Hypothalamus (tissue), 51 donors: ENCODE measurements at regions not wholly inside any gene's neighbourhood (a gene's known extent, or its start where the extent isn't known, plus 50 kb on each side); places are given as distances from the start of the nearest gene placed in this dataset.
"Not testable (repeated sequence)": the region's sequence is repeated elsewhere in the genome, so short reads cannot be mapped to it uniquely, and the experiment has no call there.

Experiments used
- DNase-seq, 51 donors: peaks; one replicate each; lab custom pipeline; 2025; lab: John Stamatoyannopoulos, UW

DNA sequence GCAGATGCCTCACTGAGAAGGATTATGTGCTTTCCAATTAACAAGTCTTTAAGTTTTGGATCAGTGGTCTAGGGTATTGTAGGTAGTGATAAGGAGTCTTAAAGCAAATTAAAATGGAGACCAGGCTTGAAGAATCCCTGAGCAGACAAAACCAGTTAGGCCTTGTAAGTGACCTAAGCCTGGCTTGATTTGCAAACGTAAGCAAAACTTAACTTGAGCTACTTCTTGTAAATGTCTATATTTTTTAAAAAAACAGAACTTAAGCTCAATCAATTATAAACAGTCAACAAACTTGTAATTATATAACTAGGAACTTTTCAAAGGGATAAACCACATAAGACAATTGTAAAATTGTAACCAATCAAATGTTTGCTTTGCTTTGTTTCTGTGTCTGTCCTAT, 72.7 kb upstream of the NALF2 start:
- DNase-seq: no peak

DNA sequence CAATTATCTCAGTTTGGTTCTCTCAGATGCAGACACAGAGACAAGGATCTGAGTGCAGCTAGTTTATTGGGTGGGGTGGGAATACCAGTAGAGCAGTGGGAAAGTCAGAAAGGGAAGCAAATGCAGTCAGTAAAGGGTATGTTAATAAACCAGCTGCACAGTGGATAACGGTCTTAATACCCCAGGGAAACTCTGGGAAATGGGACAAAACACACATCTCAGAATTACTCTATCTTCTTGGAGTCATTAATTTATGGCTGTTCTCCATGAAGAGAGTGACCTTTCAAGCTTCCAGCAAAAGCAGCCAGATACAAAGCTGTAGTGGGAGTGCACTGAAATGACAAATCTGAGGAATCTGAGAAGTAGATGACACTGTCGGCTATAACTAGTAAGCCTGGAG, 73.3 kb upstream of the NALF2 start:
- DNase-seq: no peak

DNA sequence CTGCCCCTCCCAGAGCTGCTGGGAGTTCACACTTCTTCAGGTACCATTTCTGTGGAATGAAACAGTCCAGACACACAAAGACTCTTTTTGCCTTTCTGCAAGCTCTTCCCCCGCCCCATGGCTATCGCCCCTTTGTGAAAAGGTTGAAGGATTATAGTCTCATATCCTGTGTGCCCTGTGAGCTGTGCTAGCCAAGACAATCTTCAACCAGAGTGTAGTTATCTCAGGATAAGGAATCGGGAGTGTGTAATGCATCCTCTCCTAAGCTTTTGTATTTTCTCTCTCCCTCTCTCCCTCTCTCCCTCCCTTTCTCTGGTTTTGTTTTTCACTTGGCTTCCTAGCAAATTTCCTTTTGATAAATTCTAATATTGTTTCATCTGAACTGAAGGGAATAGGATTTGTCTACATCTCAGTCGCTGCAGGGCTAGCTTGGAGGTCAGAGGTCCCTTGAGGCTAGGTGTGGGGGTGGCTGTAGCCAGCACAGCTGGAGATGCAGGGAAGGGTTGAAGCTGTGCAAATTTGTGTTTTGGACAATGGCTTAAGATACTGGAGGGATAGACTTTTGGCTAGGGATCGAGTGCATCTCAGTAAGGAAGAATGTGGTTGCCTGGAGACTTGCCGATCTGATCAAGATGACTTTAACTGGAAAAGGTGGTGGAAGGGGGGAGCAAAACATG, 74.6 kb upstream of the NALF2 start:
- no peak for DNase-seq

DNA sequence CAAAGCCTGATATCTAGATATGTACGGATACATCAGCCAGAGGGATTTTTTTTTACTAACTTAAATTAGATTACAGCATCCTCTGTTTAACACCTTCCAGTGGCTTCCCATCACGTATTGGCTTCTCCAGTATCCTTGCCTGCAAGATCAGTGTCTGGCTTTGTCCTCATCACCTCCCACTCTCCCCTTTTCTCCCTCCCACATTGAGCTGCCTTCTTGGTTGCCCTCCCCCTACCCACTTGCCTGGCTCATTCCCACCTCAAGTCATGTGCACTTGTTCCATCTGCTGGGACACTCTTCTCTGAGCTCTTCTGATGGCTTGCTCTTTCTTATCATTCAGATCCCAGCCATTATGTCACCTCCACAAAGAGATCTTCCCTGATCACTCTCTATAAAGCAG, 75.9 kb upstream of the NALF2 start:
- no peak for DNase-seq

GRCh38 chrX:69424910-69425309, 79.2 kb upstream of the NALF2 start:
- no peak for DNase-seq

DNA sequence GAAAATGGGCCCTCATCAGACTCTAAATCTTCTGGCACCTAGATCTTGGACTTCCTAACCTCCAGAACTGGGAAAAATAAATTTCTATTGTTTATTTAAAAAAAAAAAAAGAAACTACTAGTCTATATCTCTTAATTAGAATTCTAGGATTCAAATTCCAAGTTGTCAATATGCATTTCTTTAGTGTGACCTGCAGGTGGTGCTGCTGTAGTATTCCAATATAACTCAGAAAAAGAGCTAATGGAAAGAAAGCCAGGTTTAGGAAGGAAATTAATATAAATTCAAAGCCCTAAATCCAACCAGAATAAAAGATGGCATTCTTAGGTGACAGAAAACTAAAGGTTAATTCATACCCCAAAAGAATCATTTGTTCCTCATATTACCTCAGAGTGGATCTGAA, 80.0 kb upstream of the NALF2 start:
- DNase-seq: no peak

DNA sequence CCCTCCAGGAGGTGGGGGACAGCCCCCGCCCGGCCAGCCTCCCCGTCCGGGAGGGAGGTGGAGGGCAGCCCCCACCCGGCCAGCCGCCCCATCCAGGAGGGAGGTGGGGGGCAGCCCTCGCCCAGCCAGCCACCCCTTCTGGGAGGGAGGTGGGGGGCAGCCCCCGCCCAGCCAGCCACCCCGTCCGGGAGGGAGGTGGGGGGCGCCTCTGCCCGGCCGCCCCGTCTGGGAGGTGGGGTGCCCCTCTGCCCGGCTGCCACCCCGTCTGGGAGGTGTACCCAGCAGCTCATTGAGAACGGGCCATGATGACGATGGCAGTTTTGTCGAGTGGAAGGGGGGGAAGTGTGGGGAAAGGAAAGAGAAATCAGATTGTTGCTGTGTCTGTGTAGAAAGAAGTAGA, 81.9 kb upstream of the NALF2 start:
- not testable (repeated sequence) for DNase-seq

DNA sequence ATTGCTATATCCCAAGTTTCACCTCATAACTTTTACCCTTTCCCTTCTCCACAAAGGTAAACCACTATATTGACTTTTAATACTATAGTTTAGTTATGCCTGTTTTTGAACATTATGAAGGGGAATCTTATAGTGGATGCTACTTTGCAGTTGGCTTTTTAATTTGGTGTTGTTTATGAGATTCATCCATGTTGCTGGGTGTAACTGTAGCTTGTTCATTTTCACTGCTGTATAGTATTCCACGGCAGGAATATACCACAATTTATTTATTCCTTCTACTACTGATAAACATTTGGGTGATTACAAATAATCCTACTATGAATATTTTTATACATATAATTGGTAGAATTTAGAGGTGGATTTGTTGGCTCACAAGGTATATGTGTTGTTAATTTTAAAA, 88.4 kb upstream of the NALF2 start:
- DNase-seq: no peak

DNA sequence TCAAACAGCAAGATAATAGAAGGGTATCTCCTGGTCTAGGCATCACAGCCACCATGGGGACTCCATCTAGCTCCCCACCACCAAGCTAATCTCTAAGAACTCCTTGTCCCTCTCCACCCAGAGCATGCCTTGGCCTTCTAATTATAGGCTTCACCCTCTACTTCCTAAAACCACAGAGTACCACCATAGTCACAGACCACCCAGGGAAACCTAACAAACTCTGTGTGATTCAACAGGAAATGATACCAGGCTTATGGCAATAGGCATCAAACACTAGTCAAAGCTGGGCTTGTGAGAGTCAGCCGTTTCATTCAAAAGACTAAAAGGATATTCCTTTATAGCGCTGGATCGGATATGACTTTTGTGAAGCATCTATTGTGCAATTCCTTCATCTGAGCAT, 91.5 kb upstream of the NALF2 start:
- no peak for DNase-seq

- no peak for DNase-seq
Measured at GRCh38 chrX:69398881-69399280, 105.2 kb upstream of the NALF2 start.

DNA sequence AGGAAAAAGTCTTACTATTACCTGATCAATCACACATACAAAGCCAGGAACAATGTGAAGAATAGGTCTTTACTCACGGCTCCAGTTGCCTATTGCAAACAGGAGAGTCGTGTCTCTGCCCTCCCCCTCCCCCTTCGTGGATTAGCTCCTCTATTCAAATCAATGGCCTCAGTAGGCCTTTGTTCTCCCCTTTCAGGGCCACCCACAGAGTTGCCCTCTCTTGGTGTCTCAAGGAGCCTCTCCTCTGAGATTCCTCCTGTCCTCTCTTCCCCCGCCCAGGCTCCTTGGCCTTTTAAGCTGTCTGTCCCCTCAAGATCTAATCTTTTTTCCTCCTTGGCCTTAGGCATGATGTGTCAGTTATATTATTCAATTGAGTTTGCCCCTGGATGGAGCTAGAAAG, 107.2 kb upstream of the NALF2 start:
- DNase-seq: no peak

- DNase-seq: no peak
Measured at GRCh38 chrX:69395306-69395705, 108.8 kb upstream of the NALF2 start.

DNA sequence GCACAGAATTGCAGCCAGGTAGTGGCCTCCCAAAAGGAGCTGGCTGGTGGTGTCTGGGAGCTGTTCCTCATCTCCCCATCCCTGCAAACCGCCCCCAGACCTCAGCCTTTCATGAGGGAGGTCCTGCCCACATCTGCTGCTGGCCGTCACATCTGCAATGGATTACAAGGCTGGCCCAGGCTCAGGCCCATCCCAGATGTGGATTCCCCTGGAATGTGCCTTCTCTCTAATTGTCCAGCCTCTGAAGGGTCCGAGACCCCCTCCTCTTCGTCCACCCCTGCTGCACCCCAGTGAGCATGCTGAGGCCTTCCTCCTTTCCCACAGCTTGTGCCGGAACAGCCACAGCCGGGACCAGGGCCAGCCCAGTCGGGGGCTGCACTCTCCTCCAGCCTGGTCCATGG, 115.0 kb upstream of the NALF2 start:
- DNase-seq: no peak

DNA sequence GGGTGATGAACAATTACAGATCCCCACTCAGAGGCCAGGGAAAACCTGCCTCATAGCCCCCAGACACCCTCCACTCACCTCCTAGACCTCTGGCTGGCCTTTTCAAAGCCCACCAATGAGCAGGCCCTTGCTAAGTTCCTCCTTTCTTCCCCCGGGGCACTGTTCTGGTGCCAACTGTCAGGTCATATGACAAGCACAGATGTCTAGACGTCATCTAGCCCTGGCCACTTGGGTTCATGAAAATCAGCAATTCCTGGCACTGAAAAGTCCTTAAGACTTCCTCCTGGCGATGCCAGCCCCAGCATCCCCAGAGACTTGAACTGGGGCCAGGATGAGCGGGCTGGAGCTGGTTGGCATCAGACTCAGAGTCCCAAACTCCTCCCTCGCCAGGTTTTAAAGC, 115.6 kb upstream of the NALF2 start:
- DNase-seq: peak in 2 of 51 donors; percentile 0 to 2

- peak in 30 of 51 donors; percentile 0 to 43 (median 6) for DNase-seq
Measured at GRCh38 chrX:69387567-69388487, 116.3 kb upstream of the NALF2 start.

GRCh38 chrX:69386681-69387080, 117.4 kb upstream of the NALF2 start:
- DNase-seq: no peak

DNA sequence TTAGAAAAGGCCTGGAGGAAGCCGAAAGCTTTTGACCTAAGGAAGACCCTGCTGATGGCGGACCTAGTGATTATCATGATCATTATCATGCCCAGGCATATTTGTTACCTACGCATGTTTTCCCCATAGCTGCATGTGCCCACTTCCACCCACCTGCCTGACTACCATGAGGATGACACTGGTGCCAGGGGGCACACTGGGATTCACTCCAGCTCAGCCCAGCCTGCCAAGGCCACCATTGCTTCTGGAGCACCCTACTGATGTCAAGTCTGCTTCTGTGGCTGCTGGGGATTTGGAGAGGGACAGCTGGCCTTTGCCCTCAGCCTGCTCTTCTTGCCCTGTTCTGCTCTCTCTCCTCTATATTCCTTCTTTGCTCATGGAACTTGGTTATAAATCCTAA, 124.7 kb upstream of the NALF2 start:
- no peak for DNase-seq

DNA sequence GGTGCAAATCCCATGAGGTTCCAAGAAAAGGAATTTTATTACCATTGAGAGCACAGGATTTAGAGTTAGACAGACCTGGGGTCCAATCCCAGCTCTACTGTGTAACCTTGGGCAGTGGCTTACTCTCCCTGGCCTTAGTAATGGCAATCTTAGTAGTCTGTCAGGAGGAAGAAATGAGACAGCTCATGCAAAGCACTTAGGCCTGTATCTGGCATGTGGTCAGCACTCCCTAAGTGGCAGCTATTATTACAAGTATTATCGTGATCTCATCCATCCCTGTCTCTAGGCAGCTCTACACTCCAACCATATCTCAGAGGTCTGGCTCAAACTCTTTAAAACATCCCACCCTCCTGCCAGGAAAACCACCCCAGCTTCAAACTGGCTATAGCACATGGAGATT, 129.6 kb upstream of the NALF2 start:
- DNase-seq: no peak

DNA sequence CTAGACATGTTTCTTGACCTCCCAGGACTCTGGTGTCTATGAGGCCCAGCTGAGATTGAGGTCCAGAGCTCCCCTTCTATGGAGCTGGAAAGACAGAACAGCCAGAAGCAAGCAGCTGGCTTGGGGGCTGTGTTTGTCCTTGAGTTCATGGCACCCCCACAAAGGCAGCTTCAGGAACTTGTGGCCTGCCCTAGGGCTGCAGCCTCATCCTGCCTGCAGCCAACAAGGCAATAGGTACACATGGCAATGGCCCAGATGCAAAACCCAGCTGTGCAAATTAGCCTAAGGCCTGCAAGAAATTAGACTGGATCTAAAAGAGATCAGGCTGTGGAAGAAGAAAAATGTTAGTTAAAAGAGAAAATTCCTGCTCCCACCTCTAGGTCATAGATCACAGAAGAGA, 131.7 kb upstream of the NALF2 start:
- DNase-seq: no peak

DNA sequence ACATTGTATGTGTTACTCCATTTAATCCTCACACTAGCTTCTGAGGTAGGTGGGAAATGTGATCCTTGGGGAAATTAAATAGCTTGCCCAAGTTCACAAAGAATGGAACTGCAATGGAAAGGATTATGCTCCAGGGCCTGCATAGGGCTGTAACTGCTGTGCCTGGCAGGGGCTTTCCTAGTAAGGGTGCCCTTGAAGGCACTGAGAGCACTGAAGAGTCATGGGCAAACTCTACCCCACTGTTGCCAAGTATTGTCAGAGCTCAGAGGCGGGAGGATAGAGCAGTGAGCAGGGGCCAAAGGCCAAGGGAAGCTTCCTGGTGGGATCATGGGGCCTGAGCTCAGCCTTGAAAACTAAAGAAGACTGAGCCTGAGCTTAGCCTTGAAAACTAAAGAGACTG, 133.0 kb upstream of the NALF2 start:
- DNase-seq: no peak

- DNase-seq: no peak
Measured at GRCh38 chrX:69369999-69370398, 134.1 kb upstream of the NALF2 start.

DNA sequence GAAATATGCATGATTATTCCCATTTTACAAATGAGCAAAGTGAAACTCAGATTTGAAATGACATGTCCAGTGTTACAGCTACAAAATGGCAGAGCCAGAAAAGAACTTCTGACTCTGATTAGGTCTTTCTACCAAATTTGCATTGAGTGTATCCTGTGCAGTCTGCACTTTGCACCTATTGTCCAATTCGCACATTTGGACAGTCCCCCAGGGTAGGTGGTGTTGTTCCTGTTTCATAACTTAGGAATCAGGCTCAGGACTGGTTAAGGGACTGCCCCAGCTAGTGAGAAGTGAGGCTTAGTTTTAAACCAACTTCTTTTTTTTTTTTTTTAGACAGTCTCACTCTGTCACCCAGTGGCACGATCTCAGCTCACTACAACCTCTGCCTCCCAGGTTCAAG, 137.9 kb upstream of the NALF2 start:
- DNase-seq: no peak
